Muscle of back (tissue), 3 donors: ENCODE measurements at regions not wholly inside any gene's neighbourhood (a gene's known extent, or its start where the extent isn't known, plus 50 kb on each side); places are given as distances from the start of the nearest gene placed in this dataset.

ENCODE experiments used
- DNase-seq, 3 donors: peaks; one replicate each; pipeline versions ENCODE4 v3.0.0 to v3.0.0-alpha.2; 2013

- no peak for DNase-seq
These were observed 376.6 kb downstream of the TMA16 start for GRCh38 chr4:163871078-163871477.

DNA sequence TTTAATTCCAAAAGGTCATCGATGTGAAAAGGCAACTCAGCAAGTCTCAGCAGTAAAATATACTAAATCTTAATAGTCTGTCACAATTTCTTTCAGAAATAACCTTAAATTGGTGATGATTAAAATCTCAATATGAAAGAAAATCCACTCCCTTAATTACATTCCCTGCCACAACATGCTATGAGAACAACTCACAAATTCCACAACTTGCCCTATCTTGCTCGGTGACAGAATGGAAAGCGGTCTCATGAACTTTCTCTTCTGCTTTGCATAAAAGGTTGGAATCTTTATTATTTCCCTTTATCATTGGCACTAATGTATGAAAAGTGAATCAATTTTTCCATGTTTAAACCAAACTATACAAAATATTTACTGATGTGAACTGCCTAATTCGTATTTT, 380.8 kb downstream of the TMA16 start:
- no peak for DNase-seq

- DNase-seq, result no peak
These were observed 384.0 kb downstream of the TMA16 start for GRCh38 chr4:163878336-163879121.

DNA sequence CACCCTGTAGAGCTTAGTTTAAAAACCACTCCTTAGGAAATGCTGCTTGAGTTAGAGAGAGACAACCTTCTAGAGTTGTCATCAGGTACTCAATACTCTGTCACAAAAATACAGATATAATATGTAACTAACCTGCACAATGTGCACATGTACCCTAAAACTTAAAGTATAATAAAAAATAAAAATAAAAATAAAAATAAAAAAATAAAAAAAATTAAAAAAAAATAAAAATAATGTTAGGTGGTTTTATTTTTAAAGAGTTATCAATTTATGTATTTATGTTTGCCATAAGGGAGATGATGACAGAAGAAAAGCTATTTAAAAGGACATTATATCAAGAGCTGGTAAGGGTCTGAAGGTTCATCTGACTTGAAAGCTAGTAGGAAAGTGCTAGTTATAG, 397.9 kb downstream of the TMA16 start:
- no peak for DNase-seq

DNA sequence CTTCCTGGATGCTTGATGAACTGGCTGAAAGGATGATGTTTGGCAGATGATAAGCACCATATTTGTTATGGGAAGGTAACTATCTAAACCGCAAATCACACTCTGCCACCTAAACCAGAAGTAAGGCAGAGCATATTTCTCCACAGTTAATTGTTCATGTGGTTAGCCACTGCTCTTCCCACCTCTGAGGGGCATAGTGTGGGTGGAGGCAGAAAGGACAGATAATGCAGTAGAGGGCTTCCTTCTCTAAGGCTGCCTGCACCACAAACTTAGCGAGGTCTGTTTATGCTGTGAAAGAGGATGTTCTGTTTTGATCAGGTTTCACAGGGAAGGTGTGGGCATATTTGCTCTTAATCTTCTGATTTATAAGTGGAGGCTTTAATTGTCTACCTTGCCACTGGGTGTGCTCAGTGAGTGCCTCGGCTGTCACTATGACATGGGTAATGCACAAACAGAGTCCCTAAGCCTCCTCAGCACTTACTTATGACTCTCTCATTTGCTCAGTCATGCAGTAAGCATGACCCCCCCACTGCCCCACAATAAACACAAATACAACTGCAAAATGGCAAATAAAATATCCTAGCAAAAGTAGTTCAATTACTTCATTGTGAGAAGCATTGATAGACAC, 401.0 kb downstream of the TMA16 start:
- no peak for DNase-seq

DNA sequence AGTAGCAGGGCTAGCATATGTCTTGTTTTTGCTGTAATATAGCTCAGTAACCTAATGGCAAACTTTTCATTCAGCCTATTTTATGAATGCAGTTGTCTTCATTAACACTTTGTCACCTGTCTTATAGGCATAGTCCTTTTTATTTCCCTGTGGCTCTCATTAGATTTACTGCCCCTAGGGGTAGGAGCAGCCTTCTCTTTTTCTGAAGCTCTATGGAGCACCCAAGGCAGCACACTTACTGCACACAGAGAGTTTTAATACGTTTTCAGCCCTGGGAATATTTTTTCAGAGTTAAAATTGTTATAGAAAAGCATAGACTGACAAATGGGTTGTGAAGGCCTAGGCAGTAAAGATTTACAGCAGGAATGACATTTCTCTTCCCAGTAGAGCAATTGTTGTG, 406.8 kb downstream of the TMA16 start:
- no peak for DNase-seq

GRCh38 chr4:163902417-163902816, 407.9 kb downstream of the TMA16 start:
- DNase-seq, result no peak

DNA sequence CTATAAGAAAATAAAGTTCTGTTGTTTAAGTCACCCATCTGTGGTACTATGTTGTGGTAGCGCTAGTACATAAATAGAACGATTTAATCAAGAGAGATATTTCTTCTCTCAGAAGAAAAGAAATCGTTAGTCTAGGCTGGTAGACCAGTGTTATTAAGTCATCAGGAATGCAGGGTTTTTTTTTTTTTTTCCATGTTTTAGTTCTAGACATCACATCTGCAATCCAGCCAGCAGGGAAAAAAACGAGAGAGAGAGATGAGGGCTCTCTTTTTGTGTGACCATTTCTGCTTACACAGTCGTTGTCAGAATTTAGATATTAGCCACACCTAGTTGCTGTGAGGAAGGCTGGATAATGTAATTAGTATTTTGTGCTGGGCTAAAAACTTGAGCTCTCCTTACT, 417.4 kb downstream of the TMA16 start:
- no peak for DNase-seq

DNA sequence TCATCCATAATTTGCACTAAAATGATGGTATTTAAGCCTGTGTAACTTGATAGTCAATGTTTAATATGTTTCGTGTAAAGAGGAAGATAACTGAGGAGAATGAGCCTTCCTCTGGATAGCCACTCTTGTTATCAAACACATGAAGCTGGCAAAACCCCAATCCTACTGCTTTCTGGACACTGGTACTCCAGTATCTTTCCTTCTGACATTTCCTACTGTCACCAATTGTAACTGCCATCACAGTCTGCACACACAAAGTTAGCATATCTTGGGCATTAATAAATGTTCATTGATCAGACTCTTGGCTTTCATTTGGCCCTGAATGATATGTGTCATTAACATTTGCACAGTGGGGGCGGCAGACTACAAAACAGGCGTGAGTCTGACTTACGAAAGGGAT, 419.1 kb downstream of the TMA16 start:
- no peak for DNase-seq

DNA sequence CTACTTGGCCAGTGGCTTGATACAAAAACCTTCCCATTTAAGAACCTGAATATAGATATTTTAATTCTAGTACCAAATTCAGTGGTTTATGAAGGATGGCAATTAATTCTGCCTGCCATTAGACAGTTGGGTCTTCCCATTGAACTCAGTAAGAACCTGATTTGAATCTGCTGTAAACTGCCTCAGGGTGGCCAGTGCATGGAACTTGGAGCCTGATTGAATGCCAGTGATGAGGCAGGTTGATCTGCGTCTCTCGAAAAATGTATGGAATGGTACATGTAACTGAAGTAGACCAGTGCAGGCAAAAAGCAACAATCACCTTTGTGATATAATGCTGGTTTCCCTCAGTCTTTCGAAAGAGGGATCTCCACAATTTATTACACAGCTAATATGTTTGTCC, 421.4 kb downstream of the TMA16 start:
- no peak for DNase-seq

DNA sequence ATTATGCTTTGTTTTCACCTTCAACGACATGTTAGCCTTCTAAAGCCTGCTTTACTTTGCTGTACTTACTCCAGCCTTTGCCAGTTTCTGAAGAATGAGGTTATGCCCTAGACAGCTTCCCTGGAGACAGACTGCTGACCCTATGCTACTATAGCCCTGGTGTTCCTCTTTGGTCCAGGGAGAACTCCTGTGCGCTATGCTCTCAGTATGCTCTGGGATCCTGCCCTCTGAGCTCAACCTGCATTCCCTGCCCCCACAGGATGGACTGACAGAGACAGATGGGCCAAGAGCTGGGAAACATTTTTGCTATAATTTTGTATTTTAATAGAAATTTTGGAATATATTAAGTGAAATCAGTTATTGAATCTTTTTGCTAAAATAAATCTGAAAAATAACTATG, 425.9 kb downstream of the TMA16 start:
- no peak for DNase-seq

GRCh38 chr4:163922302-163922701, 427.8 kb downstream of the TMA16 start:
- no peak for DNase-seq

DNA sequence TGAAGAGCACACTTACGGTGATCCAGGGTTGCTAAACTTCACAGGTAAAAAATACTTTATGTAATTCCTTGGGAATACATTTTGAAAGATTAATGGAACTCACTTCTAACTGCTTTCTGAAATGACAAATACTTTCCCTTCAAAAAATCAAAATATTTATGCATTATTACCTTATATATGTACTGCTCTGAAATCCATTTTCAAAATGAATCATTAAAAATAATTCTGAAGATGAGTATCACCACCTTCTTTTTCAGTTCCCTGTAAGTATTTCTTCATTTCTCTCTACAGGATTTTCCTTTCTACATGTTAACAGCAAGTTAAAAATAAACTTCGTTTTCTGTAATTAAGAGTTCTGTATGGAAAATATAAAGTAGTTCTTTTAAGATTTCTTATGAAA, 428.6 kb downstream of the TMA16 start:
- no peak for DNase-seq

GRCh38 chr4:163930086-163930485, 435.6 kb downstream of the TMA16 start:
- DNase-seq, result no peak

- DNase-seq, result no peak
These were observed 438.0 kb downstream of the TMA16 start for GRCh38 chr4:163932504-163932903.

DNA sequence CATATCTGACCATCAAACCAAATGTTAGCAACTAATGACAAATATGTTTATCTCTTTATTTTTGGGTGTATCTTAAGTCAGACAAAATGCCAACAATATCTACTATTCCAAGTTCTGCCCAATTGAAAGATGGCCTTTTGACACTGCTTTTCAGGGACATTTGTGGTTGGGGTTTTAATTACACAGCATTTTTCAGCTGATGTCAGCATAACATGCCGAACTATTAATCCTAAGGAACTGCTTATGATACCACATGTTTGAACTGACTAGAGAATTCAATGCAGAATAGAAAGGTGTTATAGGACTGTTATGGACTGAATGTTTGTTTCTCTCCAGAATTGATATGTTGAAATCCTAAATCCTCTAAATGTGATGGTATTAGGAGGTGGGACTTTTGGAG, 445.1 kb downstream of the TMA16 start:
- DNase-seq, result no peak

- no peak for DNase-seq
These were observed 446.9 kb downstream of the TMA16 start for GRCh38 chr4:163941221-163941905.

DNA sequence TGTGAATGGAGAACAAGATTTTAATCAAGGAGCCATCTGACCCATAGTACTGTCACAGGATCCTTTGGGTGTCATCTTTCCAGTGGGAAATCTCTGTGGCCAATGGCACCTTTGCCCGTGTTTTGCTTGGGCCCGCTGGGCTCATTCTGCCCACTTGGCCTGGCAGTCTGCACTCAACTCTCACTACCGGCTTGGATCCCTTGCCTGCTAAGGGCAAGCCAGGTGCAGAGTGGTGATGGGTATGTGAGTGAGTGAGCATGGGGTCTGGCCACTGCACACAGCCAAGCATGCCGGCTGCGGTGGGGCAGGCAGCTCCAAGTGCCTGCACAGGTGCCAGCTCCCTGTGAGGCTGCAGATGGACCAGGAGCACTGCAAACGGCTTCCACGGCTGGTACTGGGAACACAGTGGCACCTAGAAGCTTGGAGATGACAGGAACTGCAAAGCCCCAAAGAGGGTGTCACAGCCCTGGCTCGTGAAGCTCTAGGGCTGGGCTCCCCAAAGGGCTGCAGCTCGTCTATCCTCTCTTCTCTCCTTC, 454.5 kb downstream of the TMA16 start:
- no peak for DNase-seq

DNA sequence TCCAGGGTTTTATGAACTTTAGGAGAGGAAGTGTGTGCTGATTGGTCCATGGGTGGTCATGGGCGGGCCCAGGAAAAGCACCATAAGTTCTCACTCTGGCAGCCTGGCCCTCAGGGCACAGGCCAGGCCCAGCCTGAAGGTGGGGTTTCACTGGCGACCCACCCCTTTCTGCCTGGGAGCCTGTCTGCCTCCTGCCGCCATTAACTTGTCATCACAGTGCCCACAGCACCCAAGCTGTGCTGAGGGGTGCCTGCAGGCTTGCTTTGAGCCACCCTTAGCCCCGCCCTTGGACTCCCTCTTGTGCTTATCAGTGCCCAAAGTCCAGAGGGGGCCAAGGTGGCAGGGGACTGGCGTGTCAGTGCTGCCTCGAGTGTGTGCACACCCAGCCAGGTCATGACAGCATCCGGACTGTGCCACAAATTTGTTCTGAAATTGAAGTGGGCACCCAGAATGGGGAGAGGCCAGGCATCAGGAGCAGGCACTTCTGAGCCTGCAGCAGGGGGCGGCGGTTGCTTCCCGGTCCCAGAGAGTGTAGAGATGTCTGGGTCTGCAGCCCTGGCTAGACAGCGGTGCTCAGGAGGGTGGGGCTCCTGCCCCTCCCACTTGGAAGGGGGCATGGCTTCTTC, 455.6 kb downstream of the TMA16 start:
- no peak for DNase-seq

DNA sequence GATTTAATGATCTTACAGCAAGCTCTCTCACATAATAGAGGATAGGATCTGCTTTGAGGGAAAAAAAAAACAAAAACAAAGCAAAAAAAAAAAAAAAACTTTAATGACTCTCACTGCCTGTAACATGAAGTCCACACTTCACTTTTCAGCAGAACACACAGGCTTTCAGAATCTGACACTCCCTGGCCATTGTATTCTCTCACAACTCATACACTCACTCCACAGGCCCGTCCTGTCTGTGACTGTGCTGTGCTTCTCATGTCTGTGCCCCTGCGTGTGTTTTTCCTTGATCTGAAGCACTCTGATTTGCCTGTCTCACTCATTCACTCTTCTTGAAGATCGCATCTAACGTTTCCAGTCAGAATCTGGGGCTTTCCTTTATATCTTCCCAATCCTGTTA, 460.8 kb downstream of the TMA16 start:
- no peak for DNase-seq

DNA sequence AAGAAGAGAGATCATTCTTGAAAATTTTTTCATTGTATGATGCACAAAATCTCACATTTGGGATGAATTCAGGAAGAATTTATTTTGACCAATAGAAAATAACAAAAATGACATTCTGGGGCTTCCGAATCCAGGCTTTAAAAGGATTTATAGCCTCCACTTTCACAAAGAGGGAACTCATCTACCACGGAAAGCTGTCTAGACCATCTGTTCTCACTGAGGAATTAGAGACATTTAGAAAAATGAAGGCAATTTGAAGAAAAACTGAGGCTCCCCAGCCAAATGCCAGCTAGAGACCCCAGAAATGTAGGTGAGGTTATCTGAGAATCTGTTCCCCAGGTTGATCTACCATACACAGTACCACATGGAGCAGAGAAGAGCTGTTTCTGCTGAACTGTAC, 464.3 kb downstream of the TMA16 start:
- DNase-seq, result no peak

DNA sequence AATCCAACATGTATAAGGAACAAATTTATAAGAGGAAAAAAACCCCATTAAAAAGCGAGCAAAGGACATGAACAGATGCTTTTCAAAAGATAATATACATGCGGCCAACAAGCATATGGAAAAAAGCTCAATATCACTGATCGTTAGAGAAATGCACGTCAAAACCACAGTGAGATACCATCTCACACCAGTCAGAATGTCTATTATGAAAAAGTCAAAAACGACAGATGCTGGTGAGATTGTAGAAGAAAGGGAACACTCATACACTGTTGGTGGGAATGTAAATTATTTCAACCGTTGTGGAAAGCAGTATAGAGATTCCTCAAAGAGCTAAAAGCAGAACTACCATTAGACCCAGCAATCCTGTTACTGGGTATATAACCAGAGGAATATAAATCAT, 465.4 kb downstream of the TMA16 start:
- no peak for DNase-seq

DNA sequence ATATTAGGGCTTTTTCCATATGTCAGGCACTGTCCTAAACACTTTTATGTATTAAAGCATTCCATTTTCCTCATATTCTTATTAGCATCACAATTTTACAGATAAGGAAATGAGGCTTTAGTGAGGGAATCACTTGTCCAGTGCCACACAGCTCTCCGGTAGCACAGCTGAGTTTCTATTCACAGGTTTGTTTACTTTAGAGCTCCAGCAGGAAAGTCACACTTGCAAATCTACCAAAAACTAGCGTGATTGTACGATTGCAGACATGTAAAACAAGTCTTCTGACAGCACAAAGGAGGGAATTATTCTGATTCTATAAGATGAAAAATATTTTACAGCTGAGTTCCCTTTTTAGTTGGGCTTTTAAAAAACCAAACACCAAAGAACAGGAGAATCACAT, 472.1 kb downstream of the TMA16 start:
- DNase-seq, result no peak
